B cell (primary cell): ENCODE measurements at regions not wholly inside any gene's neighbourhood (a gene's known extent, or its start where the extent isn't known, plus 50 kb on each side); places are given as distances from the start of the nearest gene placed in this dataset.

Experiments
- CTCF ChIP-seq: fragments of 200-600 bp; IDR thresholded peaks from one replicate; pipeline ENCODE4 v1.8.0; 2022; ENCODE audit warnings: antibody characterized with exemption, mild to moderate bottlenecking
- EZH2 ChIP-seq: IDR thresholded peaks from 2 replicates; pipeline ENCODE4 v1.6.1; 2012; ENCODE audit warnings: borderline replicate concordance, low read depth, mild to moderate bottlenecking, moderate library complexity, low read length; ENCODE audit not compliant: insufficient read depth, poor library complexity, severe bottlenecking

DNA sequence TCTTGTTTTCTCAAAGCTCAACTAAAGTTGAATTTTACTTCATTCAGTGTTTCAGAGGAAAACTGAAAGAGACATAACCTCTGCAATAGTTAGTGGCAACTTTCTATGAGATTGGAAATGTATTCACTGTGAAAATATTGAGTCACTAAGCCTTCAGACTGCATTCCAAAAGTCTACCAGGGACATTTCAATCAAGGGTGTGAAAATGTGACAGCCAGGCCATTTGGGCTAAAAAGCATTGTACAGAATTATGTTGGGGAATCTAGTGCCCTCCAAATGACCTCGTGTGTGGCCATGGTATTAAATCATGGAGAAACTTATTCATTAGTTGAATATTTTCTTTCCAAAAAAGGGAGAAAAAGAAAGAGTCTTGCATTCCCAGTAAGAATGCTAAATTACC lies 251.9 kb downstream of the GRB14 start:
- TF ChIP-seq CTCF: no peak
- TF ChIP-seq EZH2: no peak
